ENCODE measurements at regions not wholly inside any gene's neighbourhood (a gene's known extent, or its start where the extent isn't known, plus 50 kb on each side); places are given as distances from the start of the nearest gene placed in this dataset.

DNA sequence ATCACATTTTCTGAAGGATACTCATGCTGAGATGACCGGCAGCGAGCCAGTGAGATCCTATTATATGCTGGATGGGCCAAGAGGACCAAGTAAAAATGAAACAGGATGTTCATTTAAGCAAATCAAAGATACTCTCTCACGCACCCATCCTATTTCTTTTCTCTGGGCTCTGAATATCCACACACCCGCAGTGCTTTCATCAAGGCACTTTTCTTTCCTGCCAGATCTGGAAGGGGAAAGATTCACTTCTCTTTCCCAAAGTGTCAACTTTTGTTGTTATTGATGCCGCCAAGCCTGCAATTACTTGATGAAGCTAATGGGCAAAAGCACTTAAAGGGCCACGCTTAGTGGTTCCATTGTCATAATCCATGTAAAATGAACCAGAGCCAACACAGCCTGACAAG lies 191.9 kb upstream of the CHAC2 start:
- Histone ChIP-seq H2AFZ (peak overlapping the region; percentile 39; the same call in 1 of the 2 replicates), H4K20me1 (replicated peaks; ENCODE audit: insufficient read depth) (no peaks in the 10 kb centered on the region), H3K4me1 (ENCODE audit: insufficient read depth) (no peaks in the 10 kb centered on the region), H3K4me3 (no peak overlapping the region), H3K4me2 (no peak overlapping the region), H3K9me2 (ENCODE audit: insufficient read depth) (no peaks in the 10 kb centered on the region), H3K79me2 (replicated peaks; ENCODE audit: insufficient read depth) (no peaks in the 10 kb centered on the region), H3F3A (replicated peaks; ENCODE audit: low read depth) (no peaks in the 10 kb centered on the region), H3K27ac (ENCODE audit: low read depth) (no peak overlapping the region), H3K27me3 (ENCODE audit: insufficient read depth) (no peaks in the 10 kb centered on the region), H3K36me3 (ENCODE audit: insufficient read depth) (no peaks in the 10 kb centered on the region)
- TF ChIP-seq CREB1 (CRISPR knock-in tag; IDR thresholded peaks at IDR 0.05; ENCODE audit: low read depth) (no peak), ZNF114 (CRISPR knock-in tag; IDR thresholded peaks at IDR 0.05) (no peak), EZH2phosphoT487 (IDR thresholded peaks at IDR 0.05; ENCODE audit: unreplicated experiment) (no peak), POLR2AphosphoS5 (IDR thresholded peaks at IDR 0.05; ENCODE audit: low read depth) (no peak), ZNF331 (CRISPR knock-in tag; IDR thresholded peaks at IDR 0.05; ENCODE audit: low read depth) (no peak), NANOG (IDR thresholded peaks at IDR 0.05; ENCODE audit: borderline replicate concordance) (no peak), STAT1 (IDR thresholded peaks at IDR 0.05; ENCODE audit: unreplicated experiment) (no peak)
- TF ChIP-seq, protein P1, sequence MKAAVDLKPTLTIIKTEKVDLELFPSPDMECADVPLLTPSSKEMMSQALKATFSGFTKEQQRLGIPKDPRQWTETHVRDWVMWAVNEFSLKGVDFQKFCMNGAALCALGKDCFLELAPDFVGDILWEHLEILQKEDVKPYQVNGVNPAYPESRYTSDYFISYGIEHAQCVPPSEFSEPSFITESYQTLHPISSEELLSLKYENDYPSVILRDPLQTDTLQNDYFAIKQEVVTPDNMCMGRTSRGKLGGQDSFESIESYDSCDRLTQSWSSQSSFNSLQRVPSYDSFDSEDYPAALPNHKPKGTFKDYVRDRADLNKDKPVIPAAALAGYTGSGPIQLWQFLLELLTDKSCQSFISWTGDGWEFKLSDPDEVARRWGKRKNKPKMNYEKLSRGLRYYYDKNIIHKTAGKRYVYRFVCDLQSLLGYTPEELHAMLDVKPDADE (IDR thresholded peaks at IDR 0.05) = no peak
- TF ChIP-seq, protein P2, sequence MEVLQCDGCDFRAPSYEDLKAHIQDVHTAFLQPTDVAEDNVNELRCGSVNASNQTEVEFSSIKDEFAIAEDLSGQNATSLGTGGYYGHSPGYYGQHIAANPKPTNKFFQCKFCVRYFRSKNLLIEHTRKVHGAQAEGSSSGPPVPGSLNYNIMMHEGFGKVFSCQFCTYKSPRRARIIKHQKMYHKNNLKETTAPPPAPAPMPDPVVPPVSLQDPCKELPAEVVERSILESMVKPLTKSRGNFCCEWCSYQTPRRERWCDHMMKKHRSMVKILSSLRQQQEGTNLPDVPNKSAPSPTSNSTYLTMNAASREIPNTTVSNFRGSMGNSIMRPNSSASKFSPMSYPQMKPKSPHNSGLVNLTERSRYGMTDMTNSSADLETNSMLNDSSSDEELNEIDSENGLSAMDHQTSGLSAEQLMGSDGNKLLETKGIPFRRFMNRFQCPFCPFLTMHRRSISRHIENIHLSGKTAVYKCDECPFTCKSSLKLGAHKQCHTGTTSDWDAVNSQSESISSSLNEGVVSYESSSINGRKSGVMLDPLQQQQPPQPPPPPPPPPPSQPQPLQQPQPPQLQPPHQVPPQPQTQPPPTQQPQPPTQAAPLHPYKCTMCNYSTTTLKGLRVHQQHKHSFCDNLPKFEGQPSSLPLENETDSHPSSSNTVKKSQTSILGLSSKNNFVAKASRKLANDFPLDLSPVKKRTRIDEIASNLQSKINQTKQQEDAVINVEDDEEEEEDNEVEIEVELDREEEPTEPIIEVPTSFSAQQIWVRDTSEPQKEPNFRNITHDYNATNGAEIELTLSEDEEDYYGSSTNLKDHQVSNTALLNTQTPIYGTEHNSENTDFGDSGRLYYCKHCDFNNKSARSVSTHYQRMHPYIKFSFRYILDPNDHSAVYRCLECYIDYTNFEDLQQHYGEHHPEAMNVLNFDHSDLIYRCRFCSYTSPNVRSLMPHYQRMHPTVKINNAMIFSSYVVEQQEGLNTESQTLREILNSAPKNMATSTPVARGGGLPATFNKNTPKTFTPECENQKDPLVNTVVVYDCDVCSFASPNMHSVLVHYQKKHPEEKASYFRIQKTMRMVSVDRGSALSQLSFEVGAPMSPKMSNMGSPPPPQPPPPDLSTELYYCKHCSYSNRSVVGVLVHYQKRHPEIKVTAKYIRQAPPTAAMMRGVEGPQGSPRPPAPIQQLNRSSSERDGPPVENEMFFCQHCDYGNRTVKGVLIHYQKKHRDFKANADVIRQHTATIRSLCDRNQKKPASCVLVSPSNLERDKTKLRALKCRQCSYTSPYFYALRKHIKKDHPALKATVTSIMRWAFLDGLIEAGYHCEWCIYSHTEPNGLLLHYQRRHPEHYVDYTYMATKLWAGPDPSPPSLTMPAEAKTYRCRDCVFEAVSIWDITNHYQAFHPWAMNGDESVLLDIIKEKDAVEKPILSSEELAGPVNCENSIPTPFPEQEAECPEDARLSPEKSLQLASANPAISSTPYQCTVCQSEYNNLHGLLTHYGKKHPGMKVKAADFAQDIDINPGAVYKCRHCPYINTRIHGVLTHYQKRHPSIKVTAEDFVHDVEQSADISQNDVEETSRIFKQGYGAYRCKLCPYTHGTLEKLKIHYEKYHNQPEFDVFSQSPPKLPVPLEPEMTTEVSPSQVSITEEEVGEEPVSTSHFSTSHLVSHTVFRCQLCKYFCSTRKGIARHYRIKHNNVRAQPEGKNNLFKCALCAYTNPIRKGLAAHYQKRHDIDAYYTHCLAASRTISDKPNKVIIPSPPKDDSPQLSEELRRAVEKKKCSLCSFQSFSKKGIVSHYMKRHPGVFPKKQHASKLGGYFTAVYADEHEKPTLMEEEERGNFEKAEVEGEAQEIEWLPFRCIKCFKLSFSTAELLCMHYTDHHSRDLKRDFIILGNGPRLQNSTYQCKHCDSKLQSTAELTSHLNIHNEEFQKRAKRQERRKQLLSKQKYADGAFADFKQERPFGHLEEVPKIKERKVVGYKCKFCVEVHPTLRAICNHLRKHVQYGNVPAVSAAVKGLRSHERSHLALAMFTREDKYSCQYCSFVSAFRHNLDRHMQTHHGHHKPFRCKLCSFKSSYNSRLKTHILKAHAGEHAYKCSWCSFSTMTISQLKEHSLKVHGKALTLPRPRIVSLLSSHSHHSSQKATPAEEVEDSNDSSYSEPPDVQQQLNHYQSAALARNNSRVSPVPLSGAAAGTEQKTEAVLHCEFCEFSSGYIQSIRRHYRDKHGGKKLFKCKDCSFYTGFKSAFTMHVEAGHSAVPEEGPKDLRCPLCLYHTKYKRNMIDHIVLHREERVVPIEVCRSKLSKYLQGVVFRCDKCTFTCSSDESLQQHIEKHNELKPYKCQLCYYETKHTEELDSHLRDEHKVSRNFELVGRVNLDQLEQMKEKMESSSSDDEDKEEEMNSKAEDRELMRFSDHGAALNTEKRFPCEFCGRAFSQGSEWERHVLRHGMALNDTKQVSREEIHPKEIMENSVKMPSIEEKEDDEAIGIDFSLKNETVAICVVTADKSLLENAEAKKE (CRISPR knock-in tag; IDR thresholded peaks at IDR 0.05) = no peak
- ATAC-seq (no peak), DNase-seq (ENCODE audit: low spot score) (peak; percentile 3)
- H3K4me1 Mint-ChIP-seq = peaks cover 9% of the 10 kb centered on the region; the same call in 2 of the 3 replicates
- no peaks in the 10 kb centered on the region for H3K9me3 Mint-ChIP-seq
- H3K27me3 Mint-ChIP-seq (ENCODE audit: insufficient read depth, low read depth, poor library complexity) = no peaks in the 10 kb centered on the region
- no peak overlapping the region for H3K27ac Mint-ChIP-seq
- no peak overlapping the region for H3K4me3 Mint-ChIP-seq
- H3K36me3 Mint-ChIP-seq (ENCODE audit: low read depth) = no peaks in the 10 kb centered on the region

Data from GM23338 (cell line).